HL-60 (cell line): ENCODE measurements at regions not wholly inside any gene's neighbourhood (a gene's known extent, or its start where the extent isn't known, plus 50 kb on each side); places are given as distances from the start of the nearest gene placed in this dataset.

ENCODE experiments used
- DNase-seq, 2 experiments: peaks; one replicate each; pipeline ENCODE4 v3.0.0-alpha.2; 2010 to 2020; ENCODE audit warnings: low read depth in 1 of 2, low spot score in 1 of 2
- H3K27ac ChIP-seq: fragments of 250-450 bp; sonication (Bioruptor Pico); replicated peaks from 2 replicates; pipeline ENCODE4 v1.5.1; 2020; ENCODE audit warnings: mild to moderate bottlenecking, moderate library complexity
- H3K27me3 ChIP-seq: fragments of 250-450 bp; sonication (Bioruptor Pico); 2 replicates; pipeline ENCODE4 v1.5.1; 2021; ENCODE audit warnings: mild to moderate bottlenecking, moderate library complexity; ENCODE audit not compliant: insufficient read depth, poor library complexity, severe bottlenecking
- H3K4me3 ChIP-seq: replicated peaks from 2 replicates; pipeline ENCODE4 v1.5.1; 2011; ENCODE audit warnings: mild to moderate bottlenecking, control low read depth, low read length; ENCODE audit not compliant: insufficient read depth
- CTCF ChIP-seq: IDR thresholded peaks from one replicate; pipeline ENCODE4 v1.5.1; 2011; ENCODE audit warnings: low read length, control low read depth, inconsistent platforms; ENCODE audit not compliant: insufficient read depth
- GABPA ChIP-seq: IDR thresholded peaks from 2 replicates; pipeline ENCODE4 v1.6.1; 2012; ENCODE audit warnings: low read depth
- POLR2AphosphoS5 ChIP-seq: IDR thresholded peaks from 2 replicates; pipeline ENCODE4 v1.6.1; 2012; ENCODE audit warnings: low read depth
- SPI1 ChIP-seq: IDR thresholded peaks from 2 replicates; pipeline ENCODE4 v1.6.1; 2012; ENCODE audit warnings: low read depth, mild to moderate bottlenecking, borderline replicate concordance
- TF ChIP-seq, protein P1 (sequence below): IDR thresholded peaks from 2 replicates; pipeline ENCODE4 v1.6.1; 2012; ENCODE audit warnings: low read depth; ENCODE audit not compliant: insufficient replicate concordance

GRCh38 chr4:63777601-63778000 is 631.6 kb downstream of the TECRL start:
- no peak for DNase-seq
- no peaks in the 10 kb centered on the region for H3K27me3 ChIP-seq
- H3K27ac ChIP-seq, result no peak overlapping the region
- no peak for TF ChIP-seq SPI1
- no peak for TF ChIP-seq POLR2AphosphoS5
- TF ChIP-seq, protein P1, sequence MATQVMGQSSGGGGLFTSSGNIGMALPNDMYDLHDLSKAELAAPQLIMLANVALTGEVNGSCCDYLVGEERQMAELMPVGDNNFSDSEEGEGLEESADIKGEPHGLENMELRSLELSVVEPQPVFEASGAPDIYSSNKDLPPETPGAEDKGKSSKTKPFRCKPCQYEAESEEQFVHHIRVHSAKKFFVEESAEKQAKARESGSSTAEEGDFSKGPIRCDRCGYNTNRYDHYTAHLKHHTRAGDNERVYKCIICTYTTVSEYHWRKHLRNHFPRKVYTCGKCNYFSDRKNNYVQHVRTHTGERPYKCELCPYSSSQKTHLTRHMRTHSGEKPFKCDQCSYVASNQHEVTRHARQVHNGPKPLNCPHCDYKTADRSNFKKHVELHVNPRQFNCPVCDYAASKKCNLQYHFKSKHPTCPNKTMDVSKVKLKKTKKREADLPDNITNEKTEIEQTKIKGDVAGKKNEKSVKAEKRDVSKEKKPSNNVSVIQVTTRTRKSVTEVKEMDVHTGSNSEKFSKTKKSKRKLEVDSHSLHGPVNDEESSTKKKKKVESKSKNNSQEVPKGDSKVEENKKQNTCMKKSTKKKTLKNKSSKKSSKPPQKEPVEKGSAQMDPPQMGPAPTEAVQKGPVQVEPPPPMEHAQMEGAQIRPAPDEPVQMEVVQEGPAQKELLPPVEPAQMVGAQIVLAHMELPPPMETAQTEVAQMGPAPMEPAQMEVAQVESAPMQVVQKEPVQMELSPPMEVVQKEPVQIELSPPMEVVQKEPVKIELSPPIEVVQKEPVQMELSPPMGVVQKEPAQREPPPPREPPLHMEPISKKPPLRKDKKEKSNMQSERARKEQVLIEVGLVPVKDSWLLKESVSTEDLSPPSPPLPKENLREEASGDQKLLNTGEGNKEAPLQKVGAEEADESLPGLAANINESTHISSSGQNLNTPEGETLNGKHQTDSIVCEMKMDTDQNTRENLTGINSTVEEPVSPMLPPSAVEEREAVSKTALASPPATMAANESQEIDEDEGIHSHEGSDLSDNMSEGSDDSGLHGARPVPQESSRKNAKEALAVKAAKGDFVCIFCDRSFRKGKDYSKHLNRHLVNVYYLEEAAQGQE, result no peak
- no peak for TF ChIP-seq GABPA
- TF ChIP-seq CTCF, result no peak
- H3K4me3 ChIP-seq, result no peak overlapping the region

DNA sequence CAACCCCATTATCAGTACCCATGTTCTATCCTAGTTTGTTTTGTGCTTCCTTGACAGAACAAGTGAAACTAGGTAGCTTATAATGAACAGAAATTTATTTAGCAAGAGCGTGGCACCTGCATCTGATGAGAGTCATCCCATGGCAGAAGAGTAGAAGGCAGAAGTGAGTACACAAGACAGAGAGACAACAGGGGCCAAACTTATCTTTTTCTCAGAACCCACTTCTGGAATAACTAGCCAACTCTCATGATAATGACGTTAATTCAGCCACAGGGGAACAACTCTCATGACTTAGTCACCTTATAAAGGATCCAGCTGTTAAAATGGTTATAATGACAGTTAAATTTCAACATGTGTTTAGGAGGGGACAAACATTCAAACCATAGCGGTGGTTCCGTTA is 644.9 kb downstream of the TECRL start:
- DNase-seq, result no peak
- Histone ChIP-seq H3K27ac (no peak overlapping the region), H3K27me3 (no peaks in the 10 kb centered on the region), H3K4me3 (no peak overlapping the region)
- TF ChIP-seq GABPA, result no peak
- TF ChIP-seq CTCF, result no peak
- no peak for TF ChIP-seq POLR2AphosphoS5
- TF ChIP-seq, protein P1, result no peak
- TF ChIP-seq SPI1, result no peak

DNA sequence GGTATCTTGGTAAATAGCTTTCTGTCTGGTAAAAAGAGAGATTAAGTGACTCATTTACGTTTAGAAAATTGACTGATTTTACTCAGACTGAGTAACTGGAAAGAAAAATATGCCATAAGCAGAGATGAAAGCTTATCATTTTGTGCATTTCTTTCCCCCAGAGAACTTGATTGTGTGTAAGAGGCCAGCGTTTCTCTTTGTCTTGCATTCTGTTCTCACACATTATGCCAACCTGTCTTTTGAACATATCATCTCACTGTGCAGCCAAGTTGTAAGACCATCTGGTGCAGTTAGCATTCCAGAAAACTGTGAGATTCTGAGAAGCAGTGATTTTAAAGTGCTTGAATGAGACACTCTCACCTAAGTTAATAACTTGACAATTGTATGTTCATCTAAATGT is 651.3 kb downstream of the TECRL start:
- H3K4me3 ChIP-seq, result no peak overlapping the region
- H3K27ac ChIP-seq, result no peak overlapping the region
- no peaks in the 10 kb centered on the region for H3K27me3 ChIP-seq
- TF ChIP-seq, protein P1, result no peak
- no peak for DNase-seq

DNA sequence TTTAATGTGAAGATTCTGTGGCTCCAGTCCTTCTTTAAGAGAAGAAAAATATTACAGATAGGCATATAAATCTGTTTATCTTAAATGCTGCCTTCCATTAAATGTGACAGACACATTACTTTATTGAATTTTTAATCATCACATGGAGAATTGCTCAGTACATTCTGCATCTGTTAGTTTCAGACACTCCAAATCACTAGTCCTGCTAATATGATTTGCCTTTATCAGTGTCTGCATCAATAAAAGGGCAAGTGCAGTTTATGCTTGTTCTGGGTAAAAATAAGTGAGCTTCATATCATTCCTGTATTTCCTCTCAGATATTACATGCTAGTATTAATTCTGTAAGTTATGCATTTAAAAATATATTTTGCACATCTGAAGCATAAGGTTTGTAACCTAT is 666.4 kb downstream of the TECRL start:
- TF ChIP-seq, protein P1, result no peak
- TF ChIP-seq GABPA (no peak), POLR2AphosphoS5 (no peak), SPI1 (no peak), CTCF (no peak)
- Histone ChIP-seq H3K27ac (no peak overlapping the region), H3K27me3 (no peaks in the 10 kb centered on the region), H3K4me3 (no peak overlapping the region)
- DNase-seq, result no peak
